H9 (cell line): ENCODE measurements at regions not wholly inside any gene's neighbourhood (a gene's known extent, or its start where the extent isn't known, plus 50 kb on each side); places are given as distances from the start of the nearest gene placed in this dataset.

Source experiments
- DNase-seq: peaks from one replicate; pipeline ENCODE4 v3.0.0-alpha.2; 2017
- H2AFZ ChIP-seq: one replicate; pipeline ENCODE4 v1.6.1; 2013; ENCODE audit warnings: mild to moderate bottlenecking, low read length, control low read depth, moderate library complexity
- H2AK5ac ChIP-seq: 2 replicates; pipeline ENCODE4 v1.6.1; 2013; ENCODE audit warnings: low read length, control low read depth, mixed read lengths; ENCODE audit not compliant: insufficient read length
- H2BK120ac ChIP-seq: one replicate; pipeline ENCODE4 v1.6.1; 2013; ENCODE audit warnings: low read depth, mild to moderate bottlenecking, low read length, control low read depth, inconsistent platforms; ENCODE audit not compliant: poor library complexity, severe bottlenecking
- H2BK12ac ChIP-seq: 2 replicates; pipeline ENCODE4 v1.6.1; 2013; ENCODE audit warnings: low read length, control low read depth, mixed read lengths, low read depth; ENCODE audit not compliant: insufficient read length
- H2BK15ac ChIP-seq: 2 replicates; pipeline ENCODE4 v1.6.1; 2013; ENCODE audit warnings: low read depth, low read length, control low read depth
- H2BK20ac ChIP-seq: one replicate; pipeline ENCODE4 v1.6.1; 2013; ENCODE audit warnings: low read depth, mild to moderate bottlenecking, low read length, control low read depth, inconsistent platforms; ENCODE audit not compliant: poor library complexity, severe bottlenecking
- H2BK5ac ChIP-seq: 2 replicates; pipeline ENCODE4 v1.6.1; 2013; ENCODE audit warnings: low read length, control low read depth, mixed read lengths; ENCODE audit not compliant: insufficient read length
- H3K14ac ChIP-seq: 2 replicates; pipeline ENCODE4 v1.6.1; 2013; ENCODE audit warnings: low read length, control low read depth; ENCODE audit not compliant: insufficient read depth
- H3K18ac ChIP-seq: 2 replicates; pipeline ENCODE4 v1.6.1; 2013; ENCODE audit warnings: low read depth, mild to moderate bottlenecking, mixed read lengths, low read length, control low read depth; ENCODE audit not compliant: insufficient read length
- H3K23ac ChIP-seq: 2 replicates; pipeline ENCODE4 v1.6.1; 2013; ENCODE audit warnings: low read length, control low read depth, mixed read lengths, low read depth; ENCODE audit not compliant: insufficient read length
- H3K23me2 ChIP-seq: 2 replicates; pipeline ENCODE4 v1.6.1; 2013; ENCODE audit warnings: low read depth, mild to moderate bottlenecking, mixed read lengths, low read length, control low read depth; ENCODE audit not compliant: insufficient read length, poor library complexity, severe bottlenecking
- H3K27ac ChIP-seq: 2 replicates; pipeline ENCODE4 v1.5.1; 2013; ENCODE audit warnings: low read length, control low read depth, mixed read lengths, low read depth; ENCODE audit not compliant: insufficient read length
- H3K27me3 ChIP-seq: 2 replicates; pipeline ENCODE4 v1.6.1; 2013; ENCODE audit warnings: low read length, control low read depth, inconsistent platforms; ENCODE audit not compliant: insufficient read depth
- H3K4ac ChIP-seq: 2 replicates; pipeline ENCODE4 v1.6.1; 2013; ENCODE audit warnings: low read depth, mild to moderate bottlenecking, control low read depth, inconsistent platforms, low read length, moderate library complexity
- H3K4me1 ChIP-seq: 2 replicates; pipeline ENCODE4 v1.6.1; 2013; ENCODE audit warnings: low read length, control low read depth, inconsistent platforms; ENCODE audit not compliant: insufficient read depth
- H3K4me2 ChIP-seq: 2 replicates; pipeline ENCODE4 v1.6.1; 2013; ENCODE audit warnings: low read length, control low read depth, mixed read lengths; ENCODE audit not compliant: insufficient read length, insufficient read depth
- H3K56ac ChIP-seq: 2 replicates; pipeline ENCODE4 v1.6.1; 2013; ENCODE audit warnings: low read depth, mild to moderate bottlenecking, mixed read lengths, low read length, control low read depth; ENCODE audit not compliant: insufficient read length
- H3K79me1 ChIP-seq: 2 replicates; pipeline ENCODE4 v1.6.1; 2013; ENCODE audit warnings: low read depth, mild to moderate bottlenecking, moderate library complexity, low read length, control low read depth, inconsistent platforms; ENCODE audit not compliant: insufficient read depth, poor library complexity, severe bottlenecking
- H3K79me2 ChIP-seq: 2 replicates; pipeline ENCODE4 v1.6.1; 2013; ENCODE audit warnings: low read length, control low read depth, inconsistent platforms; ENCODE audit not compliant: insufficient read depth
- H3K9ac ChIP-seq: 2 replicates; pipeline ENCODE4 v1.6.1; 2013; ENCODE audit warnings: low read length, control low read depth, mixed read lengths; ENCODE audit not compliant: insufficient read length; ENCODE audit errors: extremely low read depth
- H3K9me3 ChIP-seq: one replicate; pipeline ENCODE4 v1.6.1; 2013; ENCODE audit warnings: low read depth, low read length, inconsistent platforms; ENCODE audit not compliant: control insufficient read depth
- H3T11ph ChIP-seq: one replicate; pipeline ENCODE4 v1.6.1; 2013; ENCODE audit warnings: mild to moderate bottlenecking, low read length, control low read depth, inconsistent platforms
- H4K20me1 ChIP-seq: one replicate; pipeline ENCODE4 v1.6.1; 2013; ENCODE audit not compliant: control insufficient read depth, insufficient read length, insufficient read depth
- H4K5ac ChIP-seq: 2 replicates; pipeline ENCODE4 v1.6.1; 2013; ENCODE audit warnings: low read depth, mild to moderate bottlenecking, mixed read lengths, low read length, control low read depth; ENCODE audit not compliant: insufficient read length
- H4K8ac ChIP-seq: replicated peaks from 2 replicates; pipeline ENCODE4 v1.6.1; 2013; ENCODE audit warnings: low read length, control low read depth, mixed read lengths, low read depth; ENCODE audit not compliant: insufficient read length
- H4K91ac ChIP-seq: 2 replicates; pipeline ENCODE4 v1.6.1; 2013; ENCODE audit warnings: low read depth, mild to moderate bottlenecking, moderate library complexity, mixed read lengths, low read length, control low read depth; ENCODE audit not compliant: insufficient read length
- H3K27ac Mint-ChIP-seq, 3 experiments: 2 replicates in 2 of 3; 3 replicates in 1 of 3; pipeline ENCODE4 v1.8.0; 2020 to 2021; ENCODE audit warnings: mixed read lengths in 3 of 3, mild to moderate bottlenecking in 1 of 3, moderate library complexity in 1 of 3
- H3K27me3 Mint-ChIP-seq: 2 replicates; pipeline ENCODE4 v1.8.0; 2021; ENCODE audit warnings: low read depth, mild to moderate bottlenecking, moderate library complexity, mixed read lengths
- H3K36me3 Mint-ChIP-seq, 3 experiments: 2 replicates in 2 of 3; 3 replicates in 1 of 3; pipeline ENCODE4 v1.8.0; 2020 to 2021; ENCODE audit warnings: low read depth in 3 of 3, mixed read lengths in 3 of 3; ENCODE audit not compliant: insufficient read depth in 1 of 3
- H3K4me1 Mint-ChIP-seq, 2 experiments: 2 replicates each; pipeline ENCODE4 v1.8.0; 2020; ENCODE audit warnings: mixed read lengths in 2 of 2
- H3K4me3 Mint-ChIP-seq, 2 experiments: 2 replicates in 1 of 2; 3 replicates in 1 of 2; pipeline ENCODE4 v1.8.0; 2020 to 2021; ENCODE audit warnings: mild to moderate bottlenecking in 2 of 2, mixed read lengths in 2 of 2, moderate library complexity in 1 of 2
- H3K9me3 Mint-ChIP-seq, 2 experiments: 2 replicates in 1 of 2; 3 replicates in 1 of 2; pipeline ENCODE4 v1.8.0; 2020; ENCODE audit warnings: mild to moderate bottlenecking in 2 of 2, mixed read lengths in 2 of 2, moderate library complexity in 1 of 2
- WGBS: extraction: QIAGEN DNeasy Blood & Tissue Kit; methylation state at CpG from one replicate; pipeline ENCODE4 v1.1.7; 2013; ENCODE audit warnings: missing lambda C conversion rate, low lambda C conversion rate, mixed read lengths; ENCODE audit not compliant: insufficient read length; ENCODE audit errors: extremely low coverage; 5-methylcytosine and 5-hydroxymethylcytosine counted together
- TF ChIP-seq, protein P1 (sequence below): fragments of 200-600 bp; sonication (generic); conservative IDR thresholded peaks from 3 replicates; pipeline ENCODE4 v1.8.0; 2021; ENCODE audit warnings: antibody characterized with exemption, mild to moderate bottlenecking

DNA sequence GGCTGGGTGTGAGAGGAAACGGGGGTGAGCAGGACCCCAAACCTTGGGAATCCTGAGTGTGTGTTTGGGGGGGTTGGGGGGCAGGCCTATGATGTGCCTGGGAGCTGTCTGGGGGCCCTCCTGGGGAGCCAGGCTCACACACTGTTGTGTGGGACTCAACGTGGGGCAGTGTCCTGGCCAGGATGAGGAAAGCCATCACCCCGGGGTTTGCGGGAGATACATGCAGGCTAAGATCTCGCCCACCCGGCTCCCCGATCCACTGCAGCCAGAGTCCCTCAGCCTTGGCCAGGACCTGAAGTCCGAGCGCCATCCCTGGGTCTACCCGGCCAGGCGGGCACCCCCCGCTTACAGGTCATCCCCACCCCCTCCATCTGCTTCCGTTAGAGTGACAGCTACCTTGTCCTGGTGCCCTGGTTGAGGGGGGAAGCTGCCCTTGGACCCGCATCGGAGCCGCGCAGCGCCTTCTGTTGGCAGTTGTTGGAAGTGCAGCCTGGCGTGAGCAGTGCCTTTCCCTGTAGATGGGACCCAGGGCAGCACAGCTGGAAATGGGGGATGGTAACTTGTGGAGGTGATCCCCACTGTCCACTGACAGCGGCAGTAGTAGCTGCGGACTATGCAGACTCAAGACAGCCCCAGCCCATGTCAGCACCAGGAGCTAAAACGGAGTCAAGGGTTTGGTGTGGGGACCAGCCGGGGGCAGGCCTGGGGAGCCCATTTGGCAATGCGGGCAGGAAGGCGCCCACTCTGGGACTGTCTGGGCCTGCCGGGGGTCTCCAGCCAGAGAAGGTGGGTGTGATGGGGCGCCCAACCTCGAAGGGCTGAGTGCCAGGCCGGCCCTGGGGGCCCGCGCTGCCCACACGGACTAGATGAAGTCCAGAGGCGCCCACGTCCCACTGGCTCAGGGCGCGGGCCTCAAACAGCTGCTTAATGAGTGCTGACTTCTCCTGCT lies 885.6 kb upstream of the ZNF722 start:
- H3K79me2 ChIP-seq = no peaks in the 10 kb centered on the region
- H2BK12ac ChIP-seq = no peak overlapping the region
- no peak overlapping the region for H3T11ph ChIP-seq
- Mint-ChIP-seq H3K9me3 (peaks cover 82 to 88% of the 10 kb centered on the region in 2 experiments), H3K36me3 (peaks cover 23 to 30% (median 23%) of the 10 kb centered on the region in 3 experiments), H3K4me3 (no peak overlapping the region), H3K27ac (no peak overlapping the region), H3K27me3 (peaks cover 5% of the 10 kb centered on the region; the same call in 1 of the 2 replicates), H3K4me1 (no peaks in the 10 kb centered on the region)
- no peak overlapping the region for H3K27ac ChIP-seq
- no peak overlapping the region for H3K4ac ChIP-seq
- no peaks in the 10 kb centered on the region for H3K4me1 ChIP-seq
- no peak overlapping the region for H3K14ac ChIP-seq
- no peak overlapping the region for H4K5ac ChIP-seq
- H3K4me2 ChIP-seq = no peak overlapping the region
- DNase-seq = no peak
- no peaks in the 10 kb centered on the region for H3K27me3 ChIP-seq
- no peak overlapping the region for H3K18ac ChIP-seq
- H3K9ac ChIP-seq = no peak overlapping the region
- H3K56ac ChIP-seq = no peak overlapping the region
- H3K9me3 ChIP-seq = peaks cover 59% of the 10 kb centered on the region
- H2BK120ac ChIP-seq = no peak overlapping the region
- no peak overlapping the region for H3K23ac ChIP-seq
- H2BK20ac ChIP-seq = no peak overlapping the region
- no peak overlapping the region for H2AK5ac ChIP-seq
- no peak overlapping the region for H2AFZ ChIP-seq
- no peak overlapping the region for H2BK5ac ChIP-seq
- H4K91ac ChIP-seq = no peak overlapping the region
- no peaks in the 10 kb centered on the region for H3K23me2 ChIP-seq
- no peaks in the 10 kb centered on the region for H4K20me1 ChIP-seq
- no peaks in the 10 kb centered on the region for H3K79me1 ChIP-seq
- WGBS = no CpG with 5 or more reads among the region's 36 CpGs
- TF ChIP-seq, protein P1, sequence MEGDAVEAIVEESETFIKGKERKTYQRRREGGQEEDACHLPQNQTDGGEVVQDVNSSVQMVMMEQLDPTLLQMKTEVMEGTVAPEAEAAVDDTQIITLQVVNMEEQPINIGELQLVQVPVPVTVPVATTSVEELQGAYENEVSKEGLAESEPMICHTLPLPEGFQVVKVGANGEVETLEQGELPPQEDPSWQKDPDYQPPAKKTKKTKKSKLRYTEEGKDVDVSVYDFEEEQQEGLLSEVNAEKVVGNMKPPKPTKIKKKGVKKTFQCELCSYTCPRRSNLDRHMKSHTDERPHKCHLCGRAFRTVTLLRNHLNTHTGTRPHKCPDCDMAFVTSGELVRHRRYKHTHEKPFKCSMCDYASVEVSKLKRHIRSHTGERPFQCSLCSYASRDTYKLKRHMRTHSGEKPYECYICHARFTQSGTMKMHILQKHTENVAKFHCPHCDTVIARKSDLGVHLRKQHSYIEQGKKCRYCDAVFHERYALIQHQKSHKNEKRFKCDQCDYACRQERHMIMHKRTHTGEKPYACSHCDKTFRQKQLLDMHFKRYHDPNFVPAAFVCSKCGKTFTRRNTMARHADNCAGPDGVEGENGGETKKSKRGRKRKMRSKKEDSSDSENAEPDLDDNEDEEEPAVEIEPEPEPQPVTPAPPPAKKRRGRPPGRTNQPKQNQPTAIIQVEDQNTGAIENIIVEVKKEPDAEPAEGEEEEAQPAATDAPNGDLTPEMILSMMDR = no peak
- H4K8ac ChIP-seq = no peak overlapping the region
- H2BK15ac ChIP-seq = no peak overlapping the region
